ENCODE measurements at regions not wholly inside any gene's neighbourhood (a gene's known extent, or its start where the extent isn't known, plus 50 kb on each side); places are given as distances from the start of the nearest gene placed in this dataset.
"Not testable (repeated sequence)": the region's sequence is repeated elsewhere in the genome, so short reads cannot be mapped to it uniquely, and the experiment has no call there.

DNA sequence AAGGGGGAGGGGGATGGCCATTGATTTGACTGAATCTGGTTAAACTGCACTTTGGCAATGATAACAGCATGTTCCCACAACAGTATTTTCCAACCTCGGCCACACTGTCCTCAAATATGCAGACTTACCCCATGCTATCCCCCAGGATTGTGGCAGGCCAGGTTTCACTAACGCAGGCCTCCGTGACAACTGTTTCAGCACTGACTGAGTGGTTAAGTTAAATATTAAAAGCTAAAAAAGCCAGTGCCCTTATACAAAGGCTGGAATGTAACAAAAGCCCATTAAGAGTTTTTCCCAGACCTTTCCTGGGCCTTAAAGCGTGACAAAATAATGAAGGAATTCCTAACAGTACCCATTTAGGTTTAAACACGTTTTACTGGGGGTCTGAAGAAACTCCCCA lies 202.9 kb downstream of the USP25 start:
- DNase-seq: no peak

- DNase-seq: no peak
Observed at GRCh38 chr21:15935530-15935929, 205.7 kb downstream of the USP25 start.

- no peak for DNase-seq
Observed at GRCh38 chr21:15943009-15943666, 213.4 kb downstream of the USP25 start.

GRCh38 chr21:15947677-15948076 lies 217.9 kb downstream of the USP25 start:
- no peak for DNase-seq

DNA sequence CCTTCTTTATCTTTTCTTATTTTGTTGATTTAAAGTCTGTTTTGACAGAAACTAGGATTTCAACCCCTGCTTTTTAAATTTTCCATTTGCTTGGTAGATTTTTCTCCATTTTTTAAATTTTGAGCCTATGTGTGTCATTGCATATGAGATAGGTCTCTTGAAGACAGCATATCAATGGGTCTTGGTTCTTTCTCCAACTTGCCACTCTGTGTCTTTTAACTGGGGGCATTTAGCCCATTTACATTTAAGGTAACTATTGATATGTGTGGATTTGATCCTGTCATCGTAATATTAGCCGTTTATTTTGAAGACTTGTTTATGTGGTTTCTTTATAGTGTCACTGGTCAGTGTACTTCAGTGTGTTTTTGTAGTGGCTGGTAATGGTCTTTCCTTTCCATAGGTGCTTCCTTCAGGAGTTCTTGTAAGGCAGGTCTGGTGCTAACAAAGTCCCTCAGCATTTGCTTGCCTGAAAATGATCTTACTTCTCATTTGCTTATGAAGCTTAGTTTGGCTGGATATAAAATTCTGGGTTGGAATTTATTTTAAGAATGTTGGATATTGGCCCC lies 223.9 kb downstream of the USP25 start:
- DNase-seq: no peak

- DNase-seq: no peak
Observed at GRCh38 chr21:15964236-15964855, 234.6 kb downstream of the USP25 start.

DNA sequence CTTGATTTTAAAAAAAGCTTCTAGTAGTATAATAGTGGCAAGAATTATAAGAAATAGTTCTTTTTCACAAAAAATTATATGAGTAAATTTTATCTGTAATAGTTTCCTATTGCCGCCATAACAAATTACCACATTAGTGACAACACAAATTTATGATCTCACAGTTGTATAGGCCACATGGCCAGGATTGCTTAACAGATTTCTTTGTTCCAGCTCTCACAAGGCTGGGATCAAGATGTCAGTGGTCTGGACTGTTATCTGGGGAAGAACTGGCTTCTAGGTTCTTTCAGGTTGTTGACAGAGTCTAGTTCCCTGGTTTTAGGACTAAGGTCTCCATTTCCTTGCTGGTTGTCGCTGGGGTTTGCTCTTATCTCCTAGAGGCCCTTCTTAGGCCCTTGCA lies 236.4 kb downstream of the USP25 start:
- DNase-seq: no peak

DNA sequence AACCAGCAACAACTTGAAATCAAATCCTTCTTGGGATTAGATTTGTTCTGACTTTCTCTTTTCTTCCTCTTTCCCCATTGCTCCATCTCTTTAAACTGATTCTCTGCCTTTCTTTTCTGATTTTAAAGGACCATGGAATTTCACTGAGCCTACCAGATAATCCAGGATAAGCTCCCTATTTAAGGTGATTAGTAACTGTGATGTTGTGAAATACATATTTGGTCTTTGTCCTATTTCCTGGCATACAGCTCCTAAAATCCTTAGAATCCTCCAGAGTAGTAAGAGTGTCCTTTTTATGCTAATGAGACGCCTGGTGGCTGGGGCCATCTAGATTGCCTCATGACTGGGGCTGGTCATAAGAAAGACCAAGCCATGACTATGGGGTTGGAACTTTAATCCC lies 236.9 kb downstream of the USP25 start:
- DNase-seq: no peak

GRCh38 chr21:15967661-15968060 lies 237.9 kb downstream of the USP25 start:
- no peak for DNase-seq

GRCh38 chr21:15968776-15969310 lies 239.1 kb downstream of the USP25 start:
- no peak for DNase-seq

GRCh38 chr21:15976807-15977206 lies 247.0 kb downstream of the USP25 start:
- no peak for DNase-seq

GRCh38 chr21:15978215-15978738 lies 248.5 kb downstream of the USP25 start:
- no peak for DNase-seq

- not testable (repeated sequence) for DNase-seq
Observed at GRCh38 chr21:15979493-15979892, 249.7 kb downstream of the USP25 start.

DNA sequence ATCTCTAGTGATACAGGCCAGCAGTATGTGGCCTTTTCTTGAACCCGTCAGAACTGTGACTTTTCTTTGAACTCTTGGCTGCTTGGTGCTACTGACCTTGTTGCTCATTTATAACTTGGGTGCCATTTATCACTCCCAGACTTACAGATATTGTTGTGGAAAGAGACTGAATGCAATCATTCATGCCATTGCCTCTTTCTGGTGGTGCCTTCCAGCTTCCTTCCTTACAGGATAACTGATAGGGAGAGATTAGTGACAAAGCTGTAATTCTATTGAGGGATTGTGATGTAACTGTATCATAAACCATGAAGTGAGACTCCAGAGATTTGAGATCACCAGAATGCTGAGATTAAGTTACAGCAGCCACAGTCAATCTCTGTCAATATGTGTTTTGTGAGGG lies 256.5 kb downstream of the USP25 start:
- no peak for DNase-seq

DNA sequence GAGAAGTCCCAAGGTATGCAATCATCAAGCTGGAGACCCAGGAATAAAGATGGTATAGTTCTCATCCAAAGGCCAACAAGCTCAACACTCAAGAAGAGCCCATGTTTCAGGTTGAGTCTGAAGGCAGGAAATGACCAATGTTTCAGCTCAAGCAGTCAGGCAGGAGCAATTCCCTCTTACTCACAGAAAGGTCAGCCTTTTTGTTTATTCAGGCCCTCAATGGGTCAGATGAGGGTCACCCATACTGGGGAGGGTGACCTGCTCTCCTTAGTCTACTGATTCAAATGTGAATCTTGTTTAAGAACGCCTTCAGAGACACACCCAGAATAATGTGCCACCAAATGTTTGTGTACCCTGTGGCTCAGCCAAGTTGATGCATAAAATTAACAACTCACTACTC lies 262.4 kb downstream of the USP25 start:
- no peak for DNase-seq

- no peak for DNase-seq
Observed at GRCh38 chr21:15993951-15994350, 264.2 kb downstream of the USP25 start.

- DNase-seq: no peak
Observed at GRCh38 chr21:15999741-16000140, 270.0 kb downstream of the USP25 start.

GRCh38 chr21:16002874-16003466 lies 273.2 kb downstream of the USP25 start:
- DNase-seq: no peak

DNA sequence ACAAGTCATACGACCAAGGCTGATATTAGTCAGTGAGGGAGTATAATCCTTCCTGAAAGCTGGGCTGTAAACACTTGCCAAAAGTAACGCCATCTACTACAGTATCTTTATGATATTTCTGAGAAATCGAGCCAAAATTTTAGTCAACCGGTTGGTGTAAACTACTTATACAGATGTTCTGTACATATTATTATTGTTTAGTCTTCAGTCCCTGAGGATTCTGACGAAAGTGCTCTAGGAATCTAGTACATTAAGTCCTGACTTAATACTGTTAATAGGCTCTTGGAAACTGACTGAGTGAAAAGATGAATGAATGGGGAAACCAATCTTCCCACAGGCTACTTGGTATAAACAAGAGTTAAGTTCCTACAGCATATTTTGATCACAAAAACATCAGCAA lies 274.3 kb downstream of the USP25 start:
- no peak for DNase-seq

DNA sequence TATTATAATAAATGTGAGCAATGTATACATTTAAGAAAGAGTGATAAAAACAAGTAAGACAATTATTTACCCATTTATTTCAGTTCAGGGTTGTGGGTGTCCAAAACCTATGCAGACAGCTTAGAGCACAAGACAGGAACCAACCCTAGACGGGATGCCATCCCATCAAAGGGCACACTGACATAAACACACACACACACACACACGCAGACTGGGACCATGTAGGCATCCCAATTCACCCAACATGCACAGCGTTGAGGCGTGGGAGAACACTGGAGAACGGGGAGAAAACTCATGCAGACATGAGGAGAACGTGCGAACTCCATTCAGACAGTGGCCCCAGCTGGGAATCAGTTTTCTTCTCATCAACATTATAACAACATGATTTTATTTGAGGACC lies 274.7 kb downstream of the USP25 start:
- no peak for DNase-seq

GRCh38 chr21:16005996-16006395 lies 276.2 kb downstream of the USP25 start:
- DNase-seq: no peak

DNA sequence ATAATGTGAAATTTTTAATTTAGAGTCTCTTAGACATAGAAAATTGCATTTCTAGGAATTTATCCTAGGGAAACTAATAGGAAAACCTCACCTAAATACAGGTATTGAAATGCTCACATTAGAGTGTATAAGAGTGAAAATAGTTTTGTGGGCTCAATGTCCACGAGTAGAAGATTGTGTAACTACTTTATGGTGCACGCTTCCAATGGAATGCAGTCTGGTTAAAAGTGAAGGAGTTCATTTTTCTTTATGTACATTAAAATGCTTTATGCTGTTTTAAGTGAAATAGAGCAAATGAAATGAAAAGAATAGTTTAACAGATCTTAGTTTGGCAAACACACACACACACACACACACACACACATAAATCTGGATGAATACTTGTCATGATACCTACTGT lies 278.2 kb downstream of the USP25 start:
- DNase-seq: no peak

DNA sequence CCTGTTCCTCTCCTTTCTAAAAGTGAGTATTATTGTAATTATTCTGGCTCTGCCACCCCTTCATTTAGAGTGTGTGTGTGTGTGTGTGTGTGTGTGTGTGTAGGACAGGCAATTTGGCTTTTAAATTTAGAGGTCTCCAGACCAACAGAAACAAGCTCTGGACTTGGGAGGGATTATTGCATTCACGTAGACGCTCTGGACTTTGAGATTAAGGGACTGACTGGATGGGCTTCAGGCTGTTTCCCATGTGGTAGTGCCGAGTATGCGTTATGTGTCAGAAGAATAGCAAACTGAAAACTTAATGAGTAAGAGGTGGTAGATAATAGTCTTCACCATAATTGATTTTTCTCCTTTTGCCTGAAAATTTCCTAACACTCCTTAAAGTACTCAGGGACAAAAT lies 281.9 kb downstream of the USP25 start:
- DNase-seq: no peak

DNA sequence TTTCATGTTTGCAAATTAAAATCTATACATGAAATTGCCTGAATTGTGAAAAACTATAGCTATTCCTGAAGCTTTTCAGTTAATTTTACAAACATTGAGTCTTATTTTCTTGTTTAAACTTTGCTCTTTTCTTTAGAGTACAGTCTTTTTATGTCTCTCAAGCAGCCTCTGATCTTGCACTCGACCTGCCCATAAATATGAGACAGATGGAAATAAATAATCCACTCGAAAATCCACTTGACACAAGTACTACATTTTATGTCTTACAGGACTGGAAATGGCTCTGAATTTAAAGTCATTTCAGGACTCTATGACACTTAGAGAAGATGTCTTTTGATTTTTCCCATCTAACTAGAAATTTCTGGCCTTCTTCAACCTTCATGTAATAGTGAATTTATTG lies 283.8 kb downstream of the USP25 start:
- DNase-seq: no peak

Measured in NCI-H345 (cell line).